ENCODE measurements at regions not wholly inside any gene's neighbourhood (a gene's known extent, or its start where the extent isn't known, plus 50 kb on each side); places are given as distances from the start of the nearest gene placed in this dataset.

DNA sequence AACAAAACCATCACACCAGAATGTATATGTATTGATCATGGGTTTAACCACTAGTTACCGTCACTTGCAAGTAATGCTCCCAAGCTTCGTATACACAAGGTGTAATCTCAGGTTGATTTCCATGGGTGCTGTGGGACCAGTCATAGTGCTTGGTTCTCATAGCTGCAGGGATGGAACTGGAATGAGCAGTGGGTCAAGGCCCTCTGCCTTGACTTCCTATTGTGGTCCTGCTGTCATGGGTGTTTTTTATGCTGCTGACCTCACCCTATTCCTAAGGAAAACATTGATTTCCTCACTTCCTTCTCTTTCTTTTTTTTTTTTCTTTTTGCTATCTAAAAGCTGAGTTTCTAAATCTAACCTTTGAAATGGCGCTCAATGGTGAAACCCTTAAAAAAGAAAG, 325.6 kb upstream of the RASGRP1 start:
- TF ChIP-seq, protein P1, sequence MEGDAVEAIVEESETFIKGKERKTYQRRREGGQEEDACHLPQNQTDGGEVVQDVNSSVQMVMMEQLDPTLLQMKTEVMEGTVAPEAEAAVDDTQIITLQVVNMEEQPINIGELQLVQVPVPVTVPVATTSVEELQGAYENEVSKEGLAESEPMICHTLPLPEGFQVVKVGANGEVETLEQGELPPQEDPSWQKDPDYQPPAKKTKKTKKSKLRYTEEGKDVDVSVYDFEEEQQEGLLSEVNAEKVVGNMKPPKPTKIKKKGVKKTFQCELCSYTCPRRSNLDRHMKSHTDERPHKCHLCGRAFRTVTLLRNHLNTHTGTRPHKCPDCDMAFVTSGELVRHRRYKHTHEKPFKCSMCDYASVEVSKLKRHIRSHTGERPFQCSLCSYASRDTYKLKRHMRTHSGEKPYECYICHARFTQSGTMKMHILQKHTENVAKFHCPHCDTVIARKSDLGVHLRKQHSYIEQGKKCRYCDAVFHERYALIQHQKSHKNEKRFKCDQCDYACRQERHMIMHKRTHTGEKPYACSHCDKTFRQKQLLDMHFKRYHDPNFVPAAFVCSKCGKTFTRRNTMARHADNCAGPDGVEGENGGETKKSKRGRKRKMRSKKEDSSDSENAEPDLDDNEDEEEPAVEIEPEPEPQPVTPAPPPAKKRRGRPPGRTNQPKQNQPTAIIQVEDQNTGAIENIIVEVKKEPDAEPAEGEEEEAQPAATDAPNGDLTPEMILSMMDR (IDR thresholded peaks at IDR 0.05) = no peak
- no peak for TF ChIP-seq POLR2AphosphoS5 (IDR thresholded peaks at IDR 0.05; ENCODE audit: low read depth, low read length)
- TF ChIP-seq, protein P2, sequence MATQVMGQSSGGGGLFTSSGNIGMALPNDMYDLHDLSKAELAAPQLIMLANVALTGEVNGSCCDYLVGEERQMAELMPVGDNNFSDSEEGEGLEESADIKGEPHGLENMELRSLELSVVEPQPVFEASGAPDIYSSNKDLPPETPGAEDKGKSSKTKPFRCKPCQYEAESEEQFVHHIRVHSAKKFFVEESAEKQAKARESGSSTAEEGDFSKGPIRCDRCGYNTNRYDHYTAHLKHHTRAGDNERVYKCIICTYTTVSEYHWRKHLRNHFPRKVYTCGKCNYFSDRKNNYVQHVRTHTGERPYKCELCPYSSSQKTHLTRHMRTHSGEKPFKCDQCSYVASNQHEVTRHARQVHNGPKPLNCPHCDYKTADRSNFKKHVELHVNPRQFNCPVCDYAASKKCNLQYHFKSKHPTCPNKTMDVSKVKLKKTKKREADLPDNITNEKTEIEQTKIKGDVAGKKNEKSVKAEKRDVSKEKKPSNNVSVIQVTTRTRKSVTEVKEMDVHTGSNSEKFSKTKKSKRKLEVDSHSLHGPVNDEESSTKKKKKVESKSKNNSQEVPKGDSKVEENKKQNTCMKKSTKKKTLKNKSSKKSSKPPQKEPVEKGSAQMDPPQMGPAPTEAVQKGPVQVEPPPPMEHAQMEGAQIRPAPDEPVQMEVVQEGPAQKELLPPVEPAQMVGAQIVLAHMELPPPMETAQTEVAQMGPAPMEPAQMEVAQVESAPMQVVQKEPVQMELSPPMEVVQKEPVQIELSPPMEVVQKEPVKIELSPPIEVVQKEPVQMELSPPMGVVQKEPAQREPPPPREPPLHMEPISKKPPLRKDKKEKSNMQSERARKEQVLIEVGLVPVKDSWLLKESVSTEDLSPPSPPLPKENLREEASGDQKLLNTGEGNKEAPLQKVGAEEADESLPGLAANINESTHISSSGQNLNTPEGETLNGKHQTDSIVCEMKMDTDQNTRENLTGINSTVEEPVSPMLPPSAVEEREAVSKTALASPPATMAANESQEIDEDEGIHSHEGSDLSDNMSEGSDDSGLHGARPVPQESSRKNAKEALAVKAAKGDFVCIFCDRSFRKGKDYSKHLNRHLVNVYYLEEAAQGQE (IDR thresholded peaks at IDR 0.05; ENCODE audit: insufficient read depth in 1 of 2, low read depth in 2 of 2, low read length in 1 of 2) = no peak

Measured in Panc1 (cell line).